ENCODE measurements at regions not wholly inside any gene's neighbourhood (a gene's known extent, or its start where the extent isn't known, plus 50 kb on each side); places are given as distances from the start of the nearest gene placed in this dataset.
"Not testable (repeated sequence)": the region's sequence is repeated elsewhere in the genome, so short reads cannot be mapped to it uniquely, and the experiment has no call there.

DNA sequence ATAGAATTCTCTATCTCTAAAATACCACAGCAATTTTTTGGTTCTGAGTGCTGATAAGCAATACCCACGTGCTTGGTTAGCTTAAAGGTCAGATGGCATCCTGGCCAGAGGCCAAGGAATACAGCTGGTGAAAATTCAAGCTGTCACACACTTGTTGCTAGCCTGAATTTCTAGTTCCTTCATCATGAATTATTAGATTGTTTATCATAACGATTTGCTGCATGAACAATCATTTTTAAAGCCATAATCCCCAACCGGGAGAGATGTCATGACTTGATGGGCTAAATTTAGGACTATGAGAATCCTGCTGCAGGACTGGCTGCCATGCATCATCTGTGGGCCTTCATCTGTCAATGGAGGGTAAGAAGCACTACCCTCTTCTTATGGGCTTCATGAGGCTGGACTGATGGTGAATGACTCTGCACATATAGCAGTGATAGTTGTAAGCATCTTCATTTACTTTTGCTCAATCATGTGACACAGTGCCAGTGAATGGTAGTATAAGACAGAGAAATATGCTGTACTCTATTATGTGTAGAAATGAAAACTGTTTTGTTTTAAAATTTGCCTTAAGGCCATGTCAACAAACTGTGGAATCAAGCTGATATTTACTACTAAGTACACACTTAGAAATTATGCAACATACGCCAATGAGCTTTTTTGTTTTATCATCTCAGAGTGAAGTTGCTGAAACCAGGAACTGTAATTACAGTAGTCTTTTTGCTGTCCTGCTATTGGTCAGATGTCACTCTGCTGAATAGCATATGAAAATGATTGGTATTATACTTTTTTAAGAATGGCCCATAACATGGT lies 80.5 kb upstream of the RALGPS2 start:
- DNase-seq, result peak; percentile 1

DNA sequence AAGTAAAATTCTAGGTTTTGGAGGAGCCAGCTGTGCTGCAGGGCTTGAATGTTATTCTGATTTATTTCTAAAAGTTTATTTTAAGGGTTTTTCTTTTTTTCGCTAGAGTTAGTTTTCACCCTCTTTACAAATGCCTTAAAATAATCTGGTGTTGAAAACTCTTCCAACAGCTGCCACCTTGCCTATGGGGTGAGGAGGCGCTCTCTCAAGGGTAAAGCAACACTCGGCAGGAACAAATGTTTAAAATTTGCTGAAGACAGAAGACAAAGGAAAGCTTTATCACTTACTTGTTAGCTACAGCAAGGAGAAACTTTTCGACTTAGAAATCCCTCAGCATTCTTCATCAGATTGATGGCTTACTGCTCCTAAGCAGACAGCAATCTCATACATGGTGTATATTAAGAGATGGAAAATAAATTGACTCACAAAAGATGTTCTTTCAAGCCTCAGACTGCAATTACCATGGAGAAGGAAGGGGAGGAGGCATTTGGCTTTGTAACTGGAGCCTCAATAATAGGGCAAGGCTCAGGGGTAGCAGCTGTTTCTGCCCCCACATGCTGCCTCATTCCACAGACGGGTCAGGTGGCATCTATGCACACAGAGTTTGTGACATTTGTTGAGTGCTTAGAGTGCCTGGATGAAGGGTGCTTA lies 79.8 kb upstream of the RALGPS2 start:
- no peak for DNase-seq

DNA sequence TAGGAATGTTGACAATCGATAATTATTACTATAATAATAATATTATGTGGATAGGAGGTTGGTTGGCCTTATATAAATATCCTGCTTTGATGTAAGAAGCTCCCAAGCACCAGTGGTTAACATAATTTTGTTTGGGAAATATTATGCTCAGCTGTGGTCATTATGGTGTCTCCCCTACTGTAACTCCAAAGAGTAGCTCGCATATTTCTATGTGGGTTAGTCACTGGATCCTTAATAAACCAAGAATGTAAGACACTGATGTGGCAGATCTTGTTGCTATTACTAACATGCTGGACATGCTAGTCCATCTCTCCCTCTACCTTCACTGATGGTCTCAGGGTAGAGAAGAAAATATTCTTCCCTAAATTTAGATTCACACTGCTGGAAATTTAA lies 79.2 kb upstream of the RALGPS2 start:
- DNase-seq, result no peak

DNA sequence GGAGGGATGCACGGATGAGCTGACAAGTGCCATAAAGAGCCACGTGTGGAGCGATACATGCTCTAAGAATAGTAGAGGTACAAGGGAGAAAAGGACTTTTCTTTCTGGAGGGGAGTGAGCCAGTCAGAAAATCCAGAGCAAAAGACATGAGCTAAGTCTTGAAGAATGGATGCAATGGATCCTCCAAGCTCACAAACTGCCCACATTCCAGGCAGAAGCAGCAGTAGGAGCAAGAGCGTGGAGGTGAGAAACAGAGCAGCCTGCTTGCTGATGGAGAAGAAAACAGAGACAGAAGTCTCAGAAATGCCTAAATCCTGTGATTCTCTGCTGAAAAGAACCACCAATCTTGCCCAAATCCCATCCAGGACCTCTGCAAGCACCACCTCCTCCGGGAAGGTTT lies 78.2 kb upstream of the RALGPS2 start:
- DNase-seq, result no peak

DNA sequence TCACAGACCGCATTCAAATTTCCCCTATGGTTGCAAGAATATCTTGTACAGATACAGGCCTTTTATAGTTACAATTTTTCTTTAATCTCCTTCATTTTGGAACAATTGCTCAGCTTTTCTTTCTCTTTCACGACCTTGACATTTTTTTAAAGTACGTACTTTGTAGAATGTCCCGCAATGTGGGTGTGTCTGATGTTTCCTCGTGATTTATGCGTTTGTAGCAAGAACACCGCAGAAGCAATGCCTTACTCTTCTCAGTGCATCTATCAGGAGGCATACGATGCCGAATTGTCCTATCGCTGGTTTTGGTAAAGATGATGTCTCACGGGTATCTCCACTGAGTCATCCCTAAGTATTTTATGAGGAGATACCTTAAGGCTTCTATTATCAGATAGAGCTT lies 76.9 kb upstream of the RALGPS2 start:
- no peak for DNase-seq

DNA sequence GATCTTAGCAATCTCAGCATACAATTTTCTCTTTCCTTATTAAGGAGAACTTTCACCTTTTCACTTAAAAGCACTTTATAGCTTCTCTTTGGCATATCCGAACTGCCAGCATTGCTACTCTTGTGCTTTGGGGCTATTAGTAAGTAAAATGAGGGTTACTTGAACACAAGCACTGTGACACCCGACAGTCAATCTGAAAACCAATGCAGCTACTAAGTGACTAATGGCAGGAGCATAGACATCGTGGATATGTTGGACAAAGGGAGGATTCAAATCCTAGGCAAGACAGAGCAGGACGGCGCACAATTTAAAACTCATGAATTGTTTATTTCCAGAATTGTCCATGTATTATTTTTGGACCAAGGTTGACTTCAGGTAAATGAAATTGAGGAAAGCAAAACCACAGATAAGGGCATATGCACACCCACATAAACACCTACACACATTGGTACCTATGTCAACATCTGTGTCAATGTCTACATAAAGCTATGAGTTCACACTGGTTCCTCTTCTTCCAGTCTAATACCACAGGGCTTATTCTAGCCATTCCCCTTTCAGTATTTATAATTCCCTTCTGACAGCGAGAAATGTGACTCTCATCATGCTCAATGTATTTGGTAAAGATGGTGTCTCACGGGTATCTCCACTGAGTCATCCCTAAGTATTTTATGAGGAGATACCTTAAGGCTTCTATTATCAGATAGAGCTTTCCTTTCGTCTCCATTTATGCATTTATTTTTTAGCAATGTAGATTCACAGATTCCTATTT lies 75.3 kb upstream of the RALGPS2 start:
- DNase-seq, result no peak

DNA sequence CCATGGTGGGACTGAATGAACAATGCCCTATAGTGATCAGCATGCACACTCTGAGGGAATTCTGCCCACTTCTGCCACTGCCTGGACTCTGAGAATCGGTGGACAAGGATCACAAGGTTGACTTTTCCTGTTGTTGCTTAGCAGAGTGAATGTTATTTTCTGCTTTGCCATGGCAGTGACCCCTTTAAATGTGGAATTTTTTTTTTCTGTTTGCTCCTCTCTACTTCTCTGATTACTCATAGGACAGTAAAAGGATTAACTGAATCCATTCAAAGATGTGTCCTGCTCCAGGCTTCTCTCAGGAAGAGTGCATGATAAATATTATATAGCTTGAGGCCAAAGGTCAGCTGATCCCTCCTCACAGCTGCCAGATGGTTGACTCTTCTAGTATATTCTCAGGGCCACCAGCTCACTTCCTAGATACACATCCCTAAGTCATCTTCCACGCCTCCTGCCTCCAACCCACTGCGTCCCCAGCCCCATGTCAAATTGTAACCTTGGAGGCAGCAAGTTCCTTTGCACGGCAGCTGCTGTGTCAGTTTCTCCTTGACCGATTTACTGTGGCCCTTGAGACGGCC lies 74.0 kb upstream of the RALGPS2 start:
- DNase-seq, result no peak

DNA sequence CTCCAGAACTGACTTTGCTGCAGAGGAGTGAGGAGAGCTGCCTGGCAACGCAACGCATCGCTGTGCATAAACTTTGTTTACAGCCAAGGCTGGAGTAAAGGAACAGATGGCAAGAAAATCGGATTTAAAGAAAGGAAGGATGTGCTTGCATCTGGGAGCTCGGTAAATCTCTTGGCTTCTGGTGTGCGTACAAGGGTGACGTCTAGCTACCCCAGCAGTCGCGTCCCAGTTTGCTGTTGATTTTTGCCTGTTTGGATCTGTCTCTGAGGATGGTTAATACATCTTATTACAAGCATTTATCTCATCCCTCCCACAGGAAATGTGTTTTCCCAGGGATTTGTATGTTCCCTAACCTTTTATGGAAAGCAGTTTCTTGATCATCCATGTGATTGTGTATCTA lies 73.3 kb upstream of the RALGPS2 start:
- DNase-seq, result no peak

DNA sequence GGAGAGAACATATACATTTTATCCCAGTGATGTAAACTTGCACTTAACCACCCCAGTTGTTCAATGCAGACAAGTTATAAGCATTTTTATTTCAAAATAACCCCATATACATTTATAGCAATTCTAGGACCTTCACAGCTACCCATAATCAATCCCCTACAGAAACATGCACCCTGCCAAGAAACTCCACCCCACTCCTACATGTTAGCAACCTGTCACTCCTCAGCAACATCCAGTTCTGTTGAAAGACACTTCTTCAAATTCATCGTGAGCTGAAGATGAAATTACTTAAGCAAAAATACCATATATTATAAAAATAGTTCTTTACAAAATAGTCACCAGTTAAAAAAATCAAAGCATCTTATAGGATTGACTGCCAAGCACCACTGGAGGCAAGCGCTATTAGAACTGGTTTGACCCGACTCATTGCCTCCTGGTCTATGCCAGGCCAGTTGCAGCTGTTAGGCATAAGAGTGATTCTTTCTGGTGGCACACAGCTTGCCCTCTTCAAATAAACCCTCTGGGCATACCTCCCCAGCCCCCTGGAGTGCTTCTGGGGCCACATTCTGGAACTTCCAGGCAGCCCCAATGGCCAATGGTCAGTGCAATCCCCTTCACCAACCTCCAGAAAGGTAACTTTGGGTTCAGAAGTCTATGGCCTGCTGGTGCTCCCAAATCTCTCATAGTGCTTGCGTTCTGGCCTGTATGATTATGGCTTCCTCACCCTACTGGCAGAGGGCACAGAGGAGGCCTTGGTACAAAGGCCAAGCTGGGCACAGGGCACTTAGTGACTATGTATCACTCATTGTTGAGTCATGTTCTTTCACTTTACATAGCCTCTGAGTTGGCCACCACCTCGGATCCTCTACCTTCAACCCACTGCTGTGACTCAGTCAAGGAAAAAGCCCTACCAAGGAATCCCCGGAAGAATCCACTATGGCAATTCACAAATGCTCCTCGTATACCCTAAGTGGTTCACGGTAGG lies 72.2 kb upstream of the RALGPS2 start:
- no peak for DNase-seq

DNA sequence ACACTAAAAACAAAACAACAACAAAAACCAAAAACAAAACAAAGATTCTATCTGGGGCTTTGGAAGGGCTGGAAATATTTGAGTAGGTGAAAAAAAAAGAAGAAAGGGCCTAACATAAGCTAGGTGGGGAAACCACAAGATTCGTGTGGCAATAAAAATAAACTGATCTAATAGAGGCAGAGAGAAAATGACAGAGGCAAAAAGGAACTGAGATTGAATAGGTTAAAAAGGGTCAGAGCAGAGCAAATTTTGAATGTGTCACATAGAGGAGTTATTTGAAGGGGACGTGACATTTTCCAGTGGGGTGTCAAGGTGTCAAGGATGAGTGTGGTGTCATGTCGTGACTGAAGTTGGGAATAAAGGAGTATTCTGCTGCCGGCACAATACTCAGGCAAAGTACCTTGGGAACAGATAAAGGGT lies 65.2 kb upstream of the RALGPS2 start:
- no peak for DNase-seq

DNA sequence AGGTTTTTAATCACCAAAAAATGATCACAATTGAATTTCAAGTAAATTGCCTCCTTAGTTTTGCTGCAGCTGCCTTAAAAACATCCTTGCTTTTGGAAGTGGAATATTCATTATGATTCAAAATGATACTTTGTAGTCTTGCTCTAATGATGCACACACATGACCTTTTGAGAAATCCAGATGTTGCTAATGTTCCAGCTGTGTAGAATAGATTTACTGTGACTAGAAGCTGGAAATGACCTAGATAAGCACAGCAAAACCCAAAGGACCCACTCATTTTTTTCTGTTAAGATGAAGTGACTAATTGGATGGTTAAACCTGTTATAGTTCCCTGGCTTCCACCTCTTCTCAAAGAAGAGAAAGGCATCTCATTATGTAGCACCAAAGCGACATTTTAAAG lies 64.6 kb upstream of the RALGPS2 start:
- DNase-seq, result no peak

DNA sequence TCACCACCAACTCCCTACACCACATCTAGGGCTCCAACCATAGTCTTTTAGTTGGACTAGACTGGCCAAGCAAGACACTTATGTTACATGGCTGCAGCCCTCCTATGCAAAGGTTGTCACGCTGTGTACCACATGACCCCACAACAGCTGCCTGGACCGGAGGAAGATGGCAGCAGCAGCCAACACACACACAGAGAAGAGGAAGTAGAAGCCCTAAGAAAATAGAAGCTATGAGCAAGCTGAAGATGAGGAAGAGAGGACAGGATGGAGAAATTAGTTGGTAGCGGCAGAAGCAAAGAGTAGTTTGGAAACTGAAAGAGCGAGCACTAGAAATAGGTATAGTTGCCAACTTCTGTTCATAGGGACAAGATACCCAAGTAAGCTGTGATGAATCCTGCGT lies 60.8 kb upstream of the RALGPS2 start:
- no peak for DNase-seq

DNA sequence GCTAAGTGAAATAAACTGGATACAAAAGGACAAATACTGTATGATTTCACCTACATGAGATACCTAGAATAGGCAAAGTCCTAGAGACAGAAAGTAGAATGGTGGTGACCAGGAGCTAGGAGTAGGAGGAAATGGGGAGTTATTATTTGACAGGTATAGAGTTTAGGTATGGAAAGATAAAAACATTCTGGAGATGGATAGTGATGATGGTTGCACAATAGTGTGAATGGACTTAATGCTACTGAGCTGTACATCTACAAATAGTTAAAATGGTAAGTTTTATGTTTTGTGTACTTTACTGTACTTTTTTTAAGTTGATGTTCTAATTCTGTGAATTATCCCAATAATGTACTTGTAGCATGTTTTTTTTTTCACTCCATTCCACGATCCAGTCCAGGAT lies 59.5 kb upstream of the RALGPS2 start:
- no peak for DNase-seq

DNA sequence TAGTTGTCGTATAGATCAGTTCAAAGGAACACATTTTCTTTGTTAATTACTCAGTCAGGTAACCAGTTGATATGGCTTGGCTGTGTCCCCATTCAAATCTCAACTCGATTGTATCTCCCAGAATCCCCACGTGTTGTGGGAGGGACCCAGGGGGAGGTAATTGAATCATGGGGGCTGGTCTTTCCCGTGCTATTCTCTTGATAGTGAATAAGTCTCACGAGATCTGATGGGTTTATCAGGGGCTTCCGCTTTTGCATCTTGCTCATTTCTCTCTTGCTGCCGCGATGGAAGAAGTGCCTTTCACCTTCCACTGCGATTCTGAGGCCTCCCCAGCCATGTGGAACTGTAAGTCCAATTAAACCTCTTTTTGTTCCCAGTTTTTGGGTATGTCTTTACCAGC lies 58.2 kb upstream of the RALGPS2 start:
- DNase-seq, result not testable (repeated sequence)

DNA sequence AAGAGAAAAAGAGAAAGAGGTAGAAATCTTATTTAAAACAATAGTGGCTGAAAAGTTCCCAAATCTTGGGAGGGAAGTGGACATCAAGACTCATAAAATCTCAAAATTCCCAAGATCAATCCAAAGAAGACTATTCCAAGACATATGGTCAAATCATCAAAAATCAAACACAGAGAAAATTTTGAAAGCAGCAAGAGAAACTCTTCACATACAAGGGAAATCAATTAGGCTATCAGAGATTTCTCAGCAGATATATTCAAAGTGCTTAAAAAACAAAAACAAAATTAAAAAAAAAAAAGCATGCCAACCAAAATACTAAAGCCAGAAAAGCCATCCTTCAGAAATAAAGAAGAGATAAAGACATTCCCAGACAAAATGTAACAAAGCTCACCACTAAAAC lies 52.6 kb upstream of the RALGPS2 start:
- DNase-seq, result no peak

DNA sequence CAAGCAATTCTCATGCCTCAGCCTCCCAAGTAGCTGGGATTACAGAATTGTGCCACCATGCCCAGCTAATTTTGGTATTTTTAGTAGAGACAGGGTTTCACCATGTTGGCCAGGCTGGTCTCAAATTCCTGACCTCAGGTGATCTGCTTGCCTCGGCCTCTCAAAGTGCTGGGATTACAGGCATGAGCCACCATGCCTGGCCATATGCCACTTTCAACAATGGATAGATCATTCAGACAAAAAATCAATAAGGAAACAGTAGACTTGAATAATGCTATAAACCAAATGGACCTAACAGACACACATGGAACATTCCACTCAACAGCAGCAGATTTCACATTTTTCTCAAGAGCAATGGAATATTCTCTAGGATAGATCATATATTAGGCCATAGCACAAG lies 50.5 kb upstream of the RALGPS2 start:
- DNase-seq, result not testable (repeated sequence)
